ENCODE measurements at regions not wholly inside any gene's neighbourhood (a gene's known extent, or its start where the extent isn't known, plus 50 kb on each side); places are given as distances from the start of the nearest gene placed in this dataset.

DNA sequence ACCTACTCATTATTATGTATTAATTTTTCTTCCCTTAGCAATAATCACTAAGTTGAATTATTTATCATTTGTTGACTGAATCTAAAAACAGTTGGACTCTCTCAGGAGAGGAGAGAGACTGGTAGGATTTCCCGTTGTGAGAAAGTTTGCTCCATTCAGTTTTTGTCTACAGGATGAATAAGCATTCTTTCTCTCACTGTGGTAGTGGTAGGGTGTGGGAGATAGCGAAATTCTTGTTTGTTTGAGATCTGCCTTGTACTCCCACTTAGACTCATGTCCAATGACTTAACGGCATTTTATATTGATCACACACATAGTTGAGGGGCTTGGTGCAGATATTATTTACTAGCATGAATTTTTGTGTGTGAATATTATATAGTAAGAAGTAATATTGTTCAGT, 421.0 kb upstream of the PDE3A start:
- H4K20me1 ChIP-seq (ENCODE audit: insufficient read depth): no peaks in the 10 kb centered on the region
- H3K9me2 ChIP-seq (ENCODE audit: insufficient read depth): no peaks in the 10 kb centered on the region
- no peaks in the 10 kb centered on the region for H3K9me3 ChIP-seq (ENCODE audit: control insufficient read depth in 1 of 2, insufficient read depth in 1 of 2, low read depth in 1 of 2, low read length in 2 of 2)
- RAD21 ChIA-PET (ENCODE audit: low non-redundant PET in 1 of 2, low total read pairs in 2 of 2, uncharacterized antibody in 2 of 2, unreplicated experiment in 2 of 2): no interaction called here
- H3K4me2 ChIP-seq (ENCODE audit: low read length): no peak overlapping the region
- CTCF ChIA-PET: no interaction called here
- POLR2A ChIA-PET: no interaction called here
- no peak overlapping the region for H3K4me3 ChIP-seq (replicated peaks in 1 of 2; ENCODE audit: low read depth in 1 of 2, low read length in 2 of 2)
- H3K4me1 ChIP-seq (ENCODE audit: control insufficient read depth in 1 of 2, insufficient read depth in 2 of 2, low read length in 2 of 2): no peaks in the 10 kb centered on the region
- no peaks in the 10 kb centered on the region for H3K27me3 ChIP-seq (ENCODE audit: insufficient read depth, low read length)
- H3K27ac ChIP-seq (ENCODE audit: low read depth, low read length): no peak overlapping the region
- H2AFZ ChIP-seq (ENCODE audit: low read depth, low read length, poor library complexity, severe bottlenecking): no peak overlapping the region
- no peak overlapping the region for H3K9ac ChIP-seq (ENCODE audit: low read length)
- no TSS peak for BruUV-seq (replicated peaks)
- no peaks in the 10 kb centered on the region for H3K36me3 ChIP-seq (ENCODE audit: control insufficient read depth in 1 of 2, insufficient read depth in 2 of 2, low read length in 2 of 2)
- H3K79me2 ChIP-seq (ENCODE audit: insufficient read depth, low read length): no peaks in the 10 kb centered on the region
- intact Hi-C loops (cut with micrococcal nuclease): no loop called here
- TF ChIP-seq ZFX (IDR thresholded peaks at IDR 0.05): no peak
- no peak for TF ChIP-seq SRF (IDR thresholded peaks at IDR 0.05; ENCODE audit: low read depth)
- no peak for TF ChIP-seq EZH2phosphoT487 (IDR thresholded peaks at IDR 0.05; ENCODE audit: borderline replicate concordance)
- no peak for TF ChIP-seq REST (IDR thresholded peaks at IDR 0.05; ENCODE audit: low read depth)
- TF ChIP-seq POLR2AphosphoS5 (IDR thresholded peaks at IDR 0.05; ENCODE audit: low read depth, low read length): no peak
- no peak for TF ChIP-seq POLR2A (IDR thresholded peaks at IDR 0.05; ENCODE audit: borderline replicate concordance, extremely low read depth, insufficient read depth, insufficient read length)
- no peak for TF ChIP-seq EGR1 (IDR thresholded peaks at IDR 0.05; ENCODE audit: low read depth)
- TF ChIP-seq, protein P1, sequence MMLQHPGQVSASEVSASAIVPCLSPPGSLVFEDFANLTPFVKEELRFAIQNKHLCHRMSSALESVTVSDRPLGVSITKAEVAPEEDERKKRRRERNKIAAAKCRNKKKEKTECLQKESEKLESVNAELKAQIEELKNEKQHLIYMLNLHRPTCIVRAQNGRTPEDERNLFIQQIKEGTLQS (IDR thresholded peaks at IDR 0.05): no peak
- TF ChIP-seq ZNF274 (IDR thresholded peaks at IDR 0.05; ENCODE audit: low read depth, low read length): no peak
- TF ChIP-seq, protein P2, sequence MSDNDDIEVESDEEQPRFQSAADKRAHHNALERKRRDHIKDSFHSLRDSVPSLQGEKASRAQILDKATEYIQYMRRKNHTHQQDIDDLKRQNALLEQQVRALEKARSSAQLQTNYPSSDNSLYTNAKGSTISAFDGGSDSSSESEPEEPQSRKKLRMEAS (IDR thresholded peaks at IDR 0.05): no peak
- no peak for TF ChIP-seq CBX3 (IDR thresholded peaks at IDR 0.05; ENCODE audit: low read depth)
- no peak for TF ChIP-seq ZBTB33 (IDR thresholded peaks at IDR 0.05; ENCODE audit: extremely low read depth, insufficient replicate concordance, low read length)
- TF ChIP-seq JUND (IDR thresholded peaks at IDR 0.05): no peak
- no peak for TF ChIP-seq CEBPB (IDR thresholded peaks at IDR 0.05; ENCODE audit: low read depth)
- no peak for TF ChIP-seq EZH2 (IDR thresholded peaks at IDR 0.05)
- TF ChIP-seq SP1 (IDR thresholded peaks at IDR 0.05; ENCODE audit: low read depth): no peak
- no peak for TF ChIP-seq ELF1 (IDR thresholded peaks at IDR 0.05; ENCODE audit: borderline replicate concordance, low read depth)
- TF ChIP-seq, protein P3, sequence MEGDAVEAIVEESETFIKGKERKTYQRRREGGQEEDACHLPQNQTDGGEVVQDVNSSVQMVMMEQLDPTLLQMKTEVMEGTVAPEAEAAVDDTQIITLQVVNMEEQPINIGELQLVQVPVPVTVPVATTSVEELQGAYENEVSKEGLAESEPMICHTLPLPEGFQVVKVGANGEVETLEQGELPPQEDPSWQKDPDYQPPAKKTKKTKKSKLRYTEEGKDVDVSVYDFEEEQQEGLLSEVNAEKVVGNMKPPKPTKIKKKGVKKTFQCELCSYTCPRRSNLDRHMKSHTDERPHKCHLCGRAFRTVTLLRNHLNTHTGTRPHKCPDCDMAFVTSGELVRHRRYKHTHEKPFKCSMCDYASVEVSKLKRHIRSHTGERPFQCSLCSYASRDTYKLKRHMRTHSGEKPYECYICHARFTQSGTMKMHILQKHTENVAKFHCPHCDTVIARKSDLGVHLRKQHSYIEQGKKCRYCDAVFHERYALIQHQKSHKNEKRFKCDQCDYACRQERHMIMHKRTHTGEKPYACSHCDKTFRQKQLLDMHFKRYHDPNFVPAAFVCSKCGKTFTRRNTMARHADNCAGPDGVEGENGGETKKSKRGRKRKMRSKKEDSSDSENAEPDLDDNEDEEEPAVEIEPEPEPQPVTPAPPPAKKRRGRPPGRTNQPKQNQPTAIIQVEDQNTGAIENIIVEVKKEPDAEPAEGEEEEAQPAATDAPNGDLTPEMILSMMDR (IDR thresholded peaks at IDR 0.05 in 2 of 3, conservative IDR thresholded peaks at IDR 0.05 in 1 of 3; ENCODE audit: borderline replicate concordance in 1 of 3, insufficient read depth in 1 of 3, low read depth in 2 of 3, low read length in 2 of 3): no peak
- TF ChIP-seq TCF7L2 (IDR thresholded peaks at IDR 0.05; ENCODE audit: borderline replicate concordance, extremely low read depth, insufficient read depth, insufficient read length): no peak
- DNase-seq (ENCODE audit: low read depth, low spot score): no peak
- no peak for ATAC-seq
